GM12878 (cell line): ENCODE measurements at regions not wholly inside any gene's neighbourhood (a gene's known extent, or its start where the extent isn't known, plus 50 kb on each side); places are given as distances from the start of the nearest gene placed in this dataset.

ENCODE experiments used
- ATAC-seq: fragments of 200-7000 bp; cut with Tn5 transposase; 3 replicates; pipeline ENCODE4 v1.9.1; 2020; ENCODE audit warnings: mild to moderate bottlenecking, moderate library complexity
- BruUV-seq: library from RNA; stranded (reverse); fragments of 400-500 nt; replicated peaks from 2 replicates; lab custom pipeline; 2021; lab: Mats Ljungman, UMichigan
- CTCF ChIA-PET: fragments of 300-600 bp; sonication (Branson Sonifier 250); formaldehyde crosslinking; extraction: SDS; loops from one replicate; lab custom pipeline; 2021; ENCODE audit warnings: inconsistent platforms; lab: Yijun Ruan, JAX
- POLR2A ChIA-PET: fragments of 350-600 bp; formaldehyde crosslinking; extraction: SDS; loops from one replicate; lab custom pipeline; 2021; ENCODE audit warnings: inconsistent platforms; lab: Charles Lee
- RAD21 ChIA-PET: fragments of 300-600 bp; sonication (Branson Sonifier 250); formaldehyde crosslinking; loops from one replicate; lab custom pipeline; 2023; ENCODE audit warnings: antibody characterized with exemption; ENCODE audit not compliant: unreplicated experiment; lab: Charles Lee
- SMC1A ChIA-PET: fragments of 300-600 bp; sonication (Branson Sonifier 250); formaldehyde crosslinking; loops from one replicate; lab custom pipeline; 2023; ENCODE audit not compliant: unreplicated experiment, uncharacterized antibody; lab: Charles Lee
- DNase-seq: peaks from one replicate; pipeline ENCODE4 v3.0.0-alpha.2; 2011; ENCODE audit warnings: low read depth, low spot score
- FAIRE-seq: peaks from 3 replicates; lab custom pipeline; 2011; peaks lifted over from hg19 to GRCh38; lab: Jason Lieb, UNC
- H2AFZ ChIP-seq: 2 replicates; pipeline ENCODE4 v1.6.0; 2011; ENCODE audit warnings: low read depth, low read length, control low read depth; ENCODE audit not compliant: control insufficient read depth
- H3K27ac ChIP-seq: 2 replicates; pipeline ENCODE4 v1.5.1; 2011; ENCODE audit warnings: control low read depth; ENCODE audit not compliant: control insufficient read depth, insufficient read depth
- H3K27me3 ChIP-seq, 2 experiments: replicated peaks in 1 of 2; 2 replicates each; pipeline versions ENCODE4 v1.6.0 to v1.6.1; 2011; ENCODE audit warnings: low read length in 1 of 2; ENCODE audit not compliant: control insufficient read depth in 2 of 2, insufficient read depth in 2 of 2
- H3K36me3 ChIP-seq, 2 experiments: 2 replicates each; pipeline ENCODE4 v1.5.1; 2011; ENCODE audit warnings: low read length in 1 of 2; ENCODE audit not compliant: control insufficient read depth in 2 of 2, insufficient read depth in 2 of 2
- H3K4me1 ChIP-seq: 2 replicates; pipeline ENCODE4 v1.6.1; 2011; ENCODE audit warnings: mild to moderate bottlenecking, low read length, moderate library complexity, mixed read lengths; ENCODE audit not compliant: control insufficient read depth, insufficient read depth
- H3K4me2 ChIP-seq: 2 replicates; pipeline ENCODE4 v1.6.0; 2011; ENCODE audit warnings: control low read depth; ENCODE audit not compliant: control insufficient read depth, insufficient read depth
- H3K4me3 ChIP-seq: fragments of 200-600 bp; sonication (generic); 2 replicates; pipeline ENCODE4 v1.5.1; 2016
- H3K79me2 ChIP-seq: 2 replicates; pipeline ENCODE4 v1.6.0; 2011; ENCODE audit warnings: low read length; ENCODE audit not compliant: control insufficient read depth, insufficient read depth
- H3K9ac ChIP-seq: 2 replicates; pipeline ENCODE4 v1.8.0; 2011; ENCODE audit warnings: low read length, control low read depth, mixed read lengths; ENCODE audit not compliant: control insufficient read depth, insufficient read depth
- H3K9me3 ChIP-seq: replicated peaks from 3 replicates; pipeline ENCODE4 v1.5.1; 2011; ENCODE audit warnings: mild to moderate bottlenecking, low read length; ENCODE audit not compliant: control insufficient read depth, insufficient read depth
- H4K20me1 ChIP-seq: 2 replicates; pipeline ENCODE4 v1.6.0; 2011; ENCODE audit not compliant: control insufficient read depth, insufficient read depth
- CREM ChIP-seq: IDR thresholded peaks from 2 replicates; pipeline ENCODE4 v1.6.1; 2014; ENCODE audit warnings: antibody characterized with exemption, low read depth
- NBN ChIP-seq: fragments of 450-650 bp; IDR thresholded peaks from 2 replicates; pipeline ENCODE4 v1.6.1; 2016
- NFYA ChIP-seq: IDR thresholded peaks from 2 replicates; pipeline ENCODE4 v1.6.1; 2011; ENCODE audit warnings: low read depth, mild to moderate bottlenecking, low read length, improper control_type of control experiment, borderline replicate concordance
- NR2C1 ChIP-seq: fragments of 450-650 bp; IDR thresholded peaks from 2 replicates; pipeline ENCODE4 v1.6.1; 2017; ENCODE audit warnings: antibody characterized with exemption, mild to moderate bottlenecking, moderate library complexity
- RUNX3 ChIP-seq: IDR thresholded peaks from 2 replicates; pipeline ENCODE4 v1.6.1; 2012; ENCODE audit warnings: low read length, inconsistent platforms
- TCF7 ChIP-seq: IDR thresholded peaks from 2 replicates; pipeline ENCODE4 v1.6.1; 2014; ENCODE audit warnings: antibody characterized with exemption, borderline replicate concordance
- WGBS: methylation state at CpG from one replicate; pipeline ENCODE4 v1.1.6; 2016; ENCODE audit warnings: low lambda C conversion rate; ENCODE audit not compliant: insufficient replicate concordance, insufficient coverage; ENCODE audit errors: missing lambda C conversion rate; 5-methylcytosine and 5-hydroxymethylcytosine counted together
- in situ Hi-C: fragments of 300-500 bp; cut with MboI; formaldehyde crosslinking; loops from 9 replicates; pipeline ENCODE4 v1.14.3; 2018; ENCODE audit warnings: mixed read lengths
- intact Hi-C: fragments of 100-400 bp; cut with micrococcal nuclease; formaldehyde crosslinking; loops from one replicate; pipeline ENCODE4 v1.14.2; 2022; ENCODE audit not compliant: unreplicated experiment
- TF ChIP-seq, protein P1 (sequence below): fragments of 450-650 bp; IDR thresholded peaks from 2 replicates; pipeline ENCODE4 v1.6.1; 2017; ENCODE audit warnings: low read depth, mild to moderate bottlenecking, moderate library complexity
- TF ChIP-seq, protein P2 (sequence below): fragments of 150-350 bp; IDR thresholded peaks from 2 replicates; pipeline ENCODE4 v1.6.1; 2016; ENCODE audit warnings: low read depth, low read length

DNA sequence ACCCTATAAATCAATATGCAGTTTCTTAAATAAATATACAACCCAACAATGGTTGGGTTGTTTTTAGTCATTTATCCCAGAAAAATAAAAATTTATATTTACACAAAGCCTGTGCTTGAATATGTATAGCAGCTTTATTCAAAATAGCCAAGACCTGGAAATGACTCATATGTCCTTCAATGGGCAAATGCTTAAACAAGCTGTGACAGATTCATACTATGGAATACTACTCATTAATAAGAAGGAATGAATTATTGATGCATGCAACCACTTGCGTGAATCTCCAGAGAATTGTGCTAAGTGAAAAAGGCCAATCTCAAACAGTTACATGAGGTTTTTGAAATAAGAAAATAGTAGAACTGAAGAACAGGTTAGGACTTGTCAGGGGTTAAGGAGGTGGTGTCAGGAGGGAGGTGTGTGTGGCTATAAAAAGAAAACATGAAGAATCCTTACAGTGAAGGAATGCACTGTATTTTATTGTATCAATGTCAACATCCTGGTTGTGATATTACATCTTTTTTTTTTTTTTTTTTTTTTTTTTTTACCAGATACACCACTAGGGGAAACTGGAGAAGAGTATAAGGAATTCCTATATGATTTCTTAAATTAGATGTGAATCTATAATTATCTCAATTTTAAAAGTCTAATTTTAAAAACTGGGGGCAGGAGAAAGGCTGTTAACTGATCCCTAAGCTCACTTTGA lies 82.4 kb upstream of the CD44 start:
- H4K20me1 ChIP-seq: no peaks in the 10 kb centered on the region
- H3K27me3 ChIP-seq: no peaks in the 10 kb centered on the region
- FAIRE-seq (no peak), ATAC-seq (no peak), DNase-seq (no peak)
- no peak overlapping the region for H2AFZ ChIP-seq
- TF ChIP-seq TCF7: no peak
- no peak for TF ChIP-seq NBN
- no peak for TF ChIP-seq NR2C1
- peak; percentile 6; the same call in 1 of the 2 replicates for TF ChIP-seq RUNX3
- TF ChIP-seq, protein P1, sequence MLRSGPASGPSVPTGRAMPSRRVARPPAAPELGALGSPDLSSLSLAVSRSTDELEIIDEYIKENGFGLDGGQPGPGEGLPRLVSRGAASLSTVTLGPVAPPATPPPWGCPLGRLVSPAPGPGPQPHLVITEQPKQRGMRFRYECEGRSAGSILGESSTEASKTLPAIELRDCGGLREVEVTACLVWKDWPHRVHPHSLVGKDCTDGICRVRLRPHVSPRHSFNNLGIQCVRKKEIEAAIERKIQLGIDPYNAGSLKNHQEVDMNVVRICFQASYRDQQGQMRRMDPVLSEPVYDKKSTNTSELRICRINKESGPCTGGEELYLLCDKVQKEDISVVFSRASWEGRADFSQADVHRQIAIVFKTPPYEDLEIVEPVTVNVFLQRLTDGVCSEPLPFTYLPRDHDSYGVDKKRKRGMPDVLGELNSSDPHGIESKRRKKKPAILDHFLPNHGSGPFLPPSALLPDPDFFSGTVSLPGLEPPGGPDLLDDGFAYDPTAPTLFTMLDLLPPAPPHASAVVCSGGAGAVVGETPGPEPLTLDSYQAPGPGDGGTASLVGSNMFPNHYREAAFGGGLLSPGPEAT: no peak
- TF ChIP-seq, protein P2, sequence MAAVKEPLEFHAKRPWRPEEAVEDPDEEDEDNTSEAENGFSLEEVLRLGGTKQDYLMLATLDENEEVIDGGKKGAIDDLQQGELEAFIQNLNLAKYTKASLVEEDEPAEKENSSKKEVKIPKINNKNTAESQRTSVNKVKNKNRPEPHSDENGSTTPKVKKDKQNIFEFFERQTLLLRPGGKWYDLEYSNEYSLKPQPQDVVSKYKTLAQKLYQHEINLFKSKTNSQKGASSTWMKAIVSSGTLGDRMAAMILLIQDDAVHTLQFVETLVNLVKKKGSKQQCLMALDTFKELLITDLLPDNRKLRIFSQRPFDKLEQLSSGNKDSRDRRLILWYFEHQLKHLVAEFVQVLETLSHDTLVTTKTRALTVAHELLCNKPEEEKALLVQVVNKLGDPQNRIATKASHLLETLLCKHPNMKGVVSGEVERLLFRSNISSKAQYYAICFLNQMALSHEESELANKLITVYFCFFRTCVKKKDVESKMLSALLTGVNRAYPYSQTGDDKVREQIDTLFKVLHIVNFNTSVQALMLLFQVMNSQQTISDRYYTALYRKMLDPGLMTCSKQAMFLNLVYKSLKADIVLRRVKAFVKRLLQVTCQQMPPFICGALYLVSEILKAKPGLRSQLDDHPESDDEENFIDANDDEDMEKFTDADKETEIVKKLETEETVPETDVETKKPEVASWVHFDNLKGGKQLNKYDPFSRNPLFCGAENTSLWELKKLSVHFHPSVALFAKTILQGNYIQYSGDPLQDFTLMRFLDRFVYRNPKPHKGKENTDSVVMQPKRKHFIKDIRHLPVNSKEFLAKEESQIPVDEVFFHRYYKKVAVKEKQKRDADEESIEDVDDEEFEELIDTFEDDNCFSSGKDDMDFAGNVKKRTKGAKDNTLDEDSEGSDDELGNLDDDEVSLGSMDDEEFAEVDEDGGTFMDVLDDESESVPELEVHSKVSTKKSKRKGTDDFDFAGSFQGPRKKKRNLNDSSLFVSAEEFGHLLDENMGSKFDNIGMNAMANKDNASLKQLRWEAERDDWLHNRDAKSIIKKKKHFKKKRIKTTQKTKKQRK: no peak
- TF ChIP-seq NFYA: no peak
- no peak for TF ChIP-seq CREM
- H3K27ac ChIP-seq: no peak overlapping the region
- H3K4me3 ChIP-seq: no peak overlapping the region
- ChIA-PET SMC1A (interaction anchor here (0.9 to 3.1 kb wide), 5 partner anchors 9 to 126 kb away, joined by 3 to 13 read pairs (median 4); no protein-coding TSS in a partner anchor), POLR2A (no interaction called here), RAD21 (no interaction called here), CTCF (interaction anchor here (1.2 to 1.3 kb wide), 2 partner anchors 15 to 60 kb away, joined by 3 read pairs; no protein-coding TSS in a partner anchor)
- peaks cover 11% of the 10 kb centered on the region for H3K4me1 ChIP-seq
- intact Hi-C loops (no loop called here), in situ Hi-C loops (no loop called here)
- no peaks in the 10 kb centered on the region for H3K79me2 ChIP-seq
- 100% methylated on average over 1 of the region's 1 CpG for WGBS
- peaks cover 13% of the 10 kb centered on the region; the same call in 2 of the 3 replicates for H3K9me3 ChIP-seq
- BruUV-seq: no TSS peak
- H3K36me3 ChIP-seq: no peaks in the 10 kb centered on the region
- H3K9ac ChIP-seq: no peak overlapping the region
- H3K4me2 ChIP-seq: no peak overlapping the region
